ENCODE measurements at regions not wholly inside any gene's neighbourhood (a gene's known extent, or its start where the extent isn't known, plus 50 kb on each side); places are given as distances from the start of the nearest gene placed in this dataset.
"Not testable (repeated sequence)": the region's sequence is repeated elsewhere in the genome, so short reads cannot be mapped to it uniquely, and the experiment has no call there.

DNA sequence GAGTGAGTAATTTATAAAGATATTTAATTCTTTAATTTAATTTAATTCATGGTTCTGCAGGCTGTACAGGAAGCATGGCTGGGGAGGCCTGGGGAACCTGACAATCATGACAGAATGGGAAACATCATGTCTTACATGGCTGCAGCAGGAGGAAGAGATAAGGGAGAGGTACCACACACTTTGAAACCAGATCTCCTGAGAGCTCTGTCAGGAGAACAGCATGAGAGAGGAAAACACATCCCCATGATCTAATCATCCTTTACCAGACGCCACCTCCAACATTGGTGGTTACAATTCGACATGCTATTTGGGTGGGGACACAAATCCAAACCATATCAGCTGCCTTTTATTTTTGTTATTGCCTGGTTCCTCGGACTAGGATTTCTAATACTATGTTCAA lies 928.6 kb downstream of the TMEM121 start:
- H3K4me3 ChIP-seq (ENCODE audit: low read depth, low read length): no peak overlapping the region
- TF ChIP-seq, protein P1, sequence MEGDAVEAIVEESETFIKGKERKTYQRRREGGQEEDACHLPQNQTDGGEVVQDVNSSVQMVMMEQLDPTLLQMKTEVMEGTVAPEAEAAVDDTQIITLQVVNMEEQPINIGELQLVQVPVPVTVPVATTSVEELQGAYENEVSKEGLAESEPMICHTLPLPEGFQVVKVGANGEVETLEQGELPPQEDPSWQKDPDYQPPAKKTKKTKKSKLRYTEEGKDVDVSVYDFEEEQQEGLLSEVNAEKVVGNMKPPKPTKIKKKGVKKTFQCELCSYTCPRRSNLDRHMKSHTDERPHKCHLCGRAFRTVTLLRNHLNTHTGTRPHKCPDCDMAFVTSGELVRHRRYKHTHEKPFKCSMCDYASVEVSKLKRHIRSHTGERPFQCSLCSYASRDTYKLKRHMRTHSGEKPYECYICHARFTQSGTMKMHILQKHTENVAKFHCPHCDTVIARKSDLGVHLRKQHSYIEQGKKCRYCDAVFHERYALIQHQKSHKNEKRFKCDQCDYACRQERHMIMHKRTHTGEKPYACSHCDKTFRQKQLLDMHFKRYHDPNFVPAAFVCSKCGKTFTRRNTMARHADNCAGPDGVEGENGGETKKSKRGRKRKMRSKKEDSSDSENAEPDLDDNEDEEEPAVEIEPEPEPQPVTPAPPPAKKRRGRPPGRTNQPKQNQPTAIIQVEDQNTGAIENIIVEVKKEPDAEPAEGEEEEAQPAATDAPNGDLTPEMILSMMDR (IDR thresholded peaks at IDR 0.05; ENCODE audit: low read depth, low read length): no peak

- TF ChIP-seq, protein P1 (IDR thresholded peaks at IDR 0.05; ENCODE audit: low read depth, low read length): no peak
- H3K4me3 ChIP-seq (ENCODE audit: low read depth, low read length): no peak overlapping the region
Measured at GRCh38 chr14:106459971-106460730, 933.8 kb downstream of the TMEM121 start.

DNA sequence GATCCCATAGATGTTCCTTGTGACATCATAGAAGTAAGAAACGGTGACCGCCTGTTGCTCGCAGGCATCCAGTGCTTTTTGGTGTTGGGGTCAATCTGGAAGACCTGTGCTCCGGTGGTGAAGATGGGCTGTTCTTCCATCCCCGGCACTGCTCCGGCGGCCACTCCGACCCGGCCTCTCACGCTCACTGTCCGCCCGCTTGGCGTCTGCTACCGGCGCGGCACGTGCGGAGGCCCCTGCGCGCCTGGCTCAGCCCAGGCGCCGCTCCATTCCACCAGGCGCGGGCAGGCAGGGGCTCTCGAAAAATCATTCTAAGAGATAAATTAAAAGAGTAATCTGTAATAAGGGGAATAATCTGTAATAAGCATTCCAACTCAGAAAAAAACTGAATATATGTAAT lies 934.5 kb downstream of the TMEM121 start:
- TF ChIP-seq, protein P1 (IDR thresholded peaks at IDR 0.05; ENCODE audit: low read depth, low read length): no peak
- H3K4me3 ChIP-seq (ENCODE audit: low read depth, low read length): no peak overlapping the region

DNA sequence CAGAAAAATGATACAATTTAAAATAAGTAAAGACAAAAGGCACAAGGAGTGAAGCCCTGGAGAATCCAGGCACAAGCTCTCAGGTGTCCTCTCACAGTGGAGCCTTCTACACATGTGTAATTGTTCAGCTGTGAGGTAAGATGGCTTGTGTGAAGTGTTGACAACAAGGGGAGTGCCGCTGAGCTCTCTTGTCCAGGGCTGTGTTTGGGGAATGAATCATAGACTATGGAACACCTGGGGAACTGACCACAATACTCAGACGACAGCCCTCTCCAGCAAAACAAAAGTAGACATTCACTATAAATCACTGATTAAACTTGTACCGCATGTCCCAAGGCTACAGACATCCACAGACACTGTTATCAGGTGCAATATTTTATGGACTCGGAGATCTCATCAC lies 940.1 kb downstream of the TMEM121 start:
- H3K4me3 ChIP-seq (ENCODE audit: low read depth, low read length): not testable (repeated sequence)

GRCh38 chr14:106468869-106469268 lies 942.5 kb downstream of the TMEM121 start:
- H3K4me3 ChIP-seq (ENCODE audit: low read depth, low read length): not testable (repeated sequence)

DNA sequence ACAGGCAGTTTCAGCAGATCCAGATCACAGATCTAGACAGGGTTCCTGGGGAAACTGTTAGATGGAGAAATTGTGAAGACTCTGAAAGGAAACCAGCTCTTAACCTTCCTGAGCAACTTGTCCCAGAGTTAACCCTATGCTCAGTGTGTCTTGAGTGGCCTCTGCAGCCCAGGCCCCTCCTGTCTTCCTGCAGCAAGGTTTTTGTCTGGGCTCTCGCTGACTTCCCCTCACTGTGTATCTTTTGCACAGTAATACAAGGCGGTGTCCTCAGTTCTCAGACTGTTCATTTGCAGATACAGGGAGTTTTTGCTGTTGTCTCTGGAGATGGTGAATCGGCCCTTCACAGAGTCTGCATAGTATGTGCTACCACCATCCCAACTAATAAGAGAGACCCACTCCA lies 943.6 kb downstream of the TMEM121 start:
- H3K4me3 ChIP-seq (ENCODE audit: low read depth, low read length): not testable (repeated sequence)

DNA sequence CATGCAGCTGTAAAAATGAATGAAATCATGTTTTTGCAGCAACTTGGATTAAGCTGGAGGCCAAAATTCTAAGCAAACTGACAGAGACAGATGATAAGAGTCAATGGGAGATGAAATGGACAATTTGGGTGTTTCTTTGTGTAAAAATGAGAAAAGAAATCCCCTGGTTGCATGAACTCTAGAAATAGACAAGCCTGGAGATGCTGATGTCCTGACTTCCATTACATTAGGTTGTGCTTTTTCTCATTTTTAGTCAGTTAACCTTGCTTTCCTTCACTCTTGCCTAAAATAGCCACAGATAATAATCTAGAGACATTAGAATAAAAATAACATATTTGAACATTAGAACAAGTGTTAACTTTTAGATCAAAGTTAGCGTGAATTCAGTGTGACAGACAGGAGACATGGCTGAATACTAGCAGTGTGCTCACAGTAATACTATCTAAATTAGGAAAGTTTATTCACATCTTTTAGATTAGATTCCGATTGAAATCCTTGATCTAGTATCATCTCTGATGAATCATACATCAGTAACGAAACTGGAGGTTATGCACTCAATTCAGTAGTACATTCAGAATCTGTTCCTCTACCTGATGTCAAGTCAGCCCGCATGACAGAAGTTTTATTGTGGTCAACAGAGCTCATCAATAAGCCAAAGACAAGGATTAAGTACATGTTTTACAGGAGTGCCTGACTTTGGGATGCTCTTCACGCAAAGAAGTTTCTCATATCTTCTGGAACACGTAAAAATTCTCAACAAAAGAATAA lies 948.1 kb downstream of the TMEM121 start:
- H3K4me3 ChIP-seq (ENCODE audit: low read depth, low read length): not testable (repeated sequence)

- not testable (repeated sequence) for H3K4me3 ChIP-seq (ENCODE audit: low read depth, low read length)
Measured at GRCh38 chr14:106475214-106475613, 948.8 kb downstream of the TMEM121 start.

GRCh38 chr14:106477600-106477999 lies 951.2 kb downstream of the TMEM121 start:
- H3K4me3 ChIP-seq (ENCODE audit: low read depth, low read length): not testable (repeated sequence)

- not testable (repeated sequence) for H3K4me3 ChIP-seq (ENCODE audit: low read depth, low read length)
Measured at GRCh38 chr14:106480287-106480686, 953.9 kb downstream of the TMEM121 start.

DNA sequence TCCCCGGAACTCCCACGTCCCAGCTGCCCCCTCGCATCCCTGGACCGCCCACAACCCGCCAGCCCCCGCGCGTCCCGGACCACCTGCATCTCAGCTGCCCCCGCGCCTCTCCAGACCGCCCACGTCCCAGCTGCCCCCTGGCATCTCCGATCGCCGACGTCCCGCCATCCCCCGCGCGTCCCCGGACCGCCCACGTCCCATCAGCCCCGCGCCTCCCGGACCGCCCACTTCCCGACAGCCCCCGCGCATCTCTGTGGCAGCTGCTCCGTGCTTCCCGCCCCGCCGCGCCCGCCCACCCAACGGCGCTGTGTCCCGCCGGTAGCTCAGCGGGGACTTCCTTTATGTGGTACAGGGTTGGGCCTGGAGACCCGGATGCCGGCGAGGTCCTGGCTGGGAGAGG lies 955.8 kb downstream of the TMEM121 start:
- not testable (repeated sequence) for H3K4me3 ChIP-seq (ENCODE audit: low read depth, low read length)

DNA sequence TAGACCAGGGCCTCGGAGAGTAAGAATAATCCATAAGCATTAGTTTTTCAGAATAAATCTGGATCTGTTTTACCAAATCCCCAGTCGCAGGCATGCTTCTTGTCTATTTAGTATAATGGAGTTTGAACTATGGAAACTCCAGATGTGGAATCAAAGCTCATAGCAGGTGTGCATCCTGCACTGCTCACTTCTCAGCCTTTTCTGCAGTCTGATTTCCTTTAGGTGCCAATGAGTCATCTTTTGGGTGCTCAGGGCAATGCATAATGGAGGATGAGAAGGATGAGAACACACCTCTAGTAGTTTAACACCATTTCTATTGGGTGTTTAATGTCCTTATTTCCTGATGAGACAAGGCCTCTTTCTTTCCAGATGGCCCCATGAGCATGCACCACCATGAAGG lies 961.2 kb downstream of the TMEM121 start:
- no peak overlapping the region for H3K4me3 ChIP-seq (ENCODE audit: low read depth, low read length)
- TF ChIP-seq, protein P1 (IDR thresholded peaks at IDR 0.05; ENCODE audit: low read depth, low read length): no peak
